ENCODE measurements at regions not wholly inside any gene's neighbourhood (a gene's known extent, or its start where the extent isn't known, plus 50 kb on each side); places are given as distances from the start of the nearest gene placed in this dataset.

GRCh38 chr5:1706428-1706827, 93.2 kb downstream of the MRPL36 start:
- peak; percentile 13 for DNase-seq (ENCODE audit: low spot score)
- in situ Hi-C loops (cut with MboI; ENCODE audit: low sequenced_read_pairs, unreplicated experiment), result no loop called here
- TF ChIP-seq CTCF (IDR thresholded peaks at IDR 0.05; ENCODE audit: borderline replicate concordance, control extremely low read depth, extremely low read depth, insufficient read depth, missing control alignments), result no peak

- no peak for DNase-seq (ENCODE audit: low spot score)
- in situ Hi-C loops (cut with MboI; ENCODE audit: low sequenced_read_pairs, unreplicated experiment), result no loop called here
- TF ChIP-seq CTCF (IDR thresholded peaks at IDR 0.05; ENCODE audit: borderline replicate concordance, control extremely low read depth, extremely low read depth, insufficient read depth, missing control alignments), result no peak
Observed at GRCh38 chr5:1706021-1706420, 93.6 kb downstream of the MRPL36 start.

GRCh38 chr5:1704676-1705075, 95.0 kb downstream of the MRPL36 start:
- TF ChIP-seq CTCF (IDR thresholded peaks at IDR 0.05; ENCODE audit: borderline replicate concordance, control extremely low read depth, extremely low read depth, insufficient read depth, missing control alignments), result no peak
- in situ Hi-C loops (cut with MboI; ENCODE audit: low sequenced_read_pairs, unreplicated experiment), result no loop called here
- no peak for DNase-seq (ENCODE audit: low spot score)

GRCh38 chr5:1704266-1704665, 95.4 kb downstream of the MRPL36 start:
- in situ Hi-C loops (cut with MboI; ENCODE audit: low sequenced_read_pairs, unreplicated experiment), result no loop called here
- TF ChIP-seq CTCF (IDR thresholded peaks at IDR 0.05; ENCODE audit: borderline replicate concordance, control extremely low read depth, extremely low read depth, insufficient read depth, missing control alignments), result no peak
- DNase-seq (ENCODE audit: low spot score), result no peak

GRCh38 chr5:1703352-1704050, 96.1 kb downstream of the MRPL36 start:
- in situ Hi-C loops (cut with MboI; ENCODE audit: low sequenced_read_pairs, unreplicated experiment), result no loop called here
- no peak for TF ChIP-seq CTCF (IDR thresholded peaks at IDR 0.05; ENCODE audit: borderline replicate concordance, control extremely low read depth, extremely low read depth, insufficient read depth, missing control alignments)
- no peak for DNase-seq (ENCODE audit: low spot score)

GRCh38 chr5:1702318-1702717, 97.3 kb downstream of the MRPL36 start:
- in situ Hi-C loops (cut with MboI; ENCODE audit: low sequenced_read_pairs, unreplicated experiment), result no loop called here
- no peak for DNase-seq (ENCODE audit: low spot score)
- TF ChIP-seq CTCF (IDR thresholded peaks at IDR 0.05; ENCODE audit: borderline replicate concordance, control extremely low read depth, extremely low read depth, insufficient read depth, missing control alignments), result no peak
